DLD1 (cell line): ENCODE measurements at regions not wholly inside any gene's neighbourhood (a gene's known extent, or its start where the extent isn't known, plus 50 kb on each side); places are given as distances from the start of the nearest gene placed in this dataset.
"Not testable (repeated sequence)": the region's sequence is repeated elsewhere in the genome, so short reads cannot be mapped to it uniquely, and the experiment has no call there.

Source experiments
- in situ Hi-C: cut with HindIII; loops from 2 replicates; pipeline ENCODE4 v1.10.0; 2017; ENCODE audit warnings: low sequenced_read_pairs

GRCh38 chr5:14954616-14955343 lies 83.2 kb upstream of the ANKH start:
- in situ Hi-C loops, result no loop called here

GRCh38 chr5:14954216-14954615 lies 82.6 kb upstream of the ANKH start:
- in situ Hi-C loops, result no loop called here

- in situ Hi-C loops, result no loop called here
Measured at GRCh38 chr5:14953075-14953607, 81.6 kb upstream of the ANKH start.

- in situ Hi-C loops, result no loop called here
Measured at GRCh38 chr5:14948383-14948782, 76.8 kb upstream of the ANKH start.

- in situ Hi-C loops, result no loop called here
Measured at GRCh38 chr5:14946815-14947620, 75.4 kb upstream of the ANKH start.

GRCh38 chr5:14945450-14945849 lies 73.9 kb upstream of the ANKH start:
- in situ Hi-C loops, result no loop called here

GRCh38 chr5:14944996-14945395 lies 73.4 kb upstream of the ANKH start:
- in situ Hi-C loops, result no loop called here

GRCh38 chr5:14944350-14944739 lies 72.8 kb upstream of the ANKH start:
- in situ Hi-C loops, result no loop called here

GRCh38 chr5:14942212-14942611 lies 70.6 kb upstream of the ANKH start:
- in situ Hi-C loops, result no loop called here

- in situ Hi-C loops, result loop anchor here (5.0 kb wide), 1 partner anchor 45 kb away; no protein-coding TSS in a partner anchor
Measured at GRCh38 chr5:14937254-14937653, 65.7 kb upstream of the ANKH start.

- in situ Hi-C loops, result loop anchor here (5.0 kb wide), 1 partner anchor 46 kb away; no protein-coding TSS in a partner anchor
Measured at GRCh38 chr5:14936588-14936987, 65.0 kb upstream of the ANKH start.

- in situ Hi-C loops, result loop anchor here (5.0 kb wide), 1 partner anchor 47 kb away; no protein-coding TSS in a partner anchor
Measured at GRCh38 chr5:14935341-14935740, 63.8 kb upstream of the ANKH start.

- in situ Hi-C loops, result no loop called here
Measured at GRCh38 chr5:14932902-14933469, 61.4 kb upstream of the ANKH start.

GRCh38 chr5:14930486-14930885 lies 58.9 kb upstream of the ANKH start:
- in situ Hi-C loops, result no loop called here

- in situ Hi-C loops, result no loop called here
Measured at GRCh38 chr5:14929293-14930065, 57.9 kb upstream of the ANKH start.

- in situ Hi-C loops, result no loop called here
Measured at GRCh38 chr5:14928661-14929060, 57.1 kb upstream of the ANKH start.

- in situ Hi-C loops, result no loop called here
Measured at GRCh38 chr5:14925326-14925725, 53.7 kb upstream of the ANKH start.

- in situ Hi-C loops, result not testable (repeated sequence)
Measured at GRCh38 chr5:14922952-14923351, 51.4 kb upstream of the ANKH start.

- in situ Hi-C loops, result no loop called here
Measured at GRCh38 chr5:14922456-14922855, 50.9 kb upstream of the ANKH start.
